ENCODE measurements at regions not wholly inside any gene's neighbourhood (a gene's known extent, or its start where the extent isn't known, plus 50 kb on each side); places are given as distances from the start of the nearest gene placed in this dataset.

DNA sequence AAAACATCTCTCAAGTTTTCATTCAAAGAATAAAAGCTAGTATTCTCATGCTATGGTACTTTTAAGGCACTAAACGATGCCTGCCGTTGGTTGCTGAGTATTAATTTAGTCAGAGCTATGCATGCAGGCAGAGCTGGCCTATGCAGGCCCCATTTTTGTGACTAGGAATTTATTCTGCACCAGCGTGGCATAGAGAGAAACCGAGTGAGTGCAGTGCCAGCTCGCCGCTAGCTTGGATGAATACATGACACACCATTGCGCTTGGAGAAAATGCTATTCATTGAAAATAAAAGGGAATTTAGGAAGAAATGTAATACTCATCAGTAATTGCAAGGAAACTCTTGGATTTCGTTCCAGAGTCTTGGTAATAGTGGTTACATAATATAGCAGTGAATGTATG lies 231.6 kb upstream of the RBFOX1 start:
- Histone ChIP-seq H3K4me1 (ENCODE audit: insufficient read depth, low read length) (no peaks in the 10 kb centered on the region; the same call in 1 of the 2 replicates), H3K36me3 (ENCODE audit: insufficient read depth, low read length) (no peaks in the 10 kb centered on the region), H3K9me3 (ENCODE audit: control insufficient read depth, insufficient read depth, low read length) (no peaks in the 10 kb centered on the region), H3K9ac (ENCODE audit: low read depth, low read length) (no peak overlapping the region)

DNA sequence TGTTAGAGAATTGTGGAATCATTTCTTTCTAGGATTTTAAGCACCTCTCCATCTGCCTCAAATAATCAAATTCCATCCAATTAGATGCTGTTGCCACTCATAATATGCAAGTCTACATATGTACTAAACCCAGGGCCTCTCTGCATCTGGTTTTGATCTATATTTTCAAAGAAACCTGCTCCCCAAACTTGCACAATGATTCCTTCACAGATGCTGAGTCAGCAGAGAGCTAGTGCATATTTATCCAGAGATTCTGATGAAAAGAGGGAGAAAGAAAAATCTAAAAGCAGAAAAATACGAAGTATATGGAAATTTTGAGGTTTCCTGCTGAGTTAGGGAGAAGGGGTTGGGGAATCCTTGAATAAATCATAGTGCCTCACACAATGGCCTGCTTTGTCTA lies 235.1 kb upstream of the RBFOX1 start:
- Histone ChIP-seq H3K9ac (ENCODE audit: low read depth, low read length) (no peak overlapping the region), H3K36me3 (ENCODE audit: insufficient read depth, low read length) (no peaks in the 10 kb centered on the region), H3K4me1 (ENCODE audit: insufficient read depth, low read length) (no peaks in the 10 kb centered on the region; the same call in 1 of the 2 replicates), H3K9me3 (ENCODE audit: control insufficient read depth, insufficient read depth, low read length) (no peaks in the 10 kb centered on the region)

DNA sequence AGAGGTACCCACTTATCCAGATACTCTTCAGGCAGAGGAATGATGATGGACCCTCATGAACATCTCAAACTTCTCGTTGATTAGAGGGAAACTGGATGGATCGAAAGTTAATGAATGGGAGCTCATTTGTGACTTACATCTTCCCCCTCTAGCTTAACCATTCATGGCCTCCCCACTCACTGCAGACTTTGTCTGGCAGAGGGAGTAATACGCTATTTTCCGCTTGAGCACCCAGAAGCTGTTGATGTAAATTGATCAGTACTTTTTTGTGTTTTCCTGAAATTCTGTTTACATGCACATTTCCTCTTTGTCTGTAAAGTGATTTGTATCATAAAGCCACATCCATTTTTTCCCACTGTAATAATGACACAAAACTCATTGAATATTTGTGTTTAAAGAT lies 239.1 kb upstream of the RBFOX1 start:
- H3K4me1 ChIP-seq (ENCODE audit: insufficient read depth, low read length), result no peaks in the 10 kb centered on the region; the same call in 1 of the 2 replicates
- no peak overlapping the region for H3K9ac ChIP-seq (ENCODE audit: low read depth, low read length)
- no peaks in the 10 kb centered on the region for H3K36me3 ChIP-seq (ENCODE audit: insufficient read depth, low read length)
- no peaks in the 10 kb centered on the region for H3K9me3 ChIP-seq (ENCODE audit: control insufficient read depth, insufficient read depth, low read length)

DNA sequence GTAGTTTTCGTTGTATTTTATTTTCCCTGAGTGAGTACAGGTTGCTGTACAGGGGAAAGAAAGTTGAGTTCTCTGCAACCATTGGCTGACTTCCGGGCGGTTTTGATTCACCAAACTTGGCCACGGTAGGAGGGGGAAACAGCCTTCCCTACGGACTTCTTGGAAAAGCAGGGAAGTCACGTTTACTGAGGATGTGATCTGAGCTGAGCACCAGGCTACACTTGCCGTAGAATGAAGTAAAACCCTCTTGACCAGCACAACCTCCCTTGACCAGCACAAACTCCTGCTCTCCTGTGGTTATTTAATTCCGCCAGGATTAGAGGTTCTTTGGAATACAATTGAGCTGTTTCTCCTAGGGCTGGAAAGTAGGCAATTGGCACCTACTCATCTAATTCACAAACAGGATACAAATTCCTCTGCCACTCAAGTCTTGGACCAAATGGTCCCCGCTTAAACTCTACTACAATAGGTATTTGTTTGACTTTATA lies 242.0 kb upstream of the RBFOX1 start:
- no peaks in the 10 kb centered on the region for H3K9me3 ChIP-seq (ENCODE audit: control insufficient read depth, insufficient read depth, low read length)
- no peak overlapping the region for H3K9ac ChIP-seq (ENCODE audit: low read depth, low read length)
- no peaks in the 10 kb centered on the region; the same call in 1 of the 2 replicates for H3K4me1 ChIP-seq (ENCODE audit: insufficient read depth, low read length)
- H3K36me3 ChIP-seq (ENCODE audit: insufficient read depth, low read length), result no peaks in the 10 kb centered on the region

DNA sequence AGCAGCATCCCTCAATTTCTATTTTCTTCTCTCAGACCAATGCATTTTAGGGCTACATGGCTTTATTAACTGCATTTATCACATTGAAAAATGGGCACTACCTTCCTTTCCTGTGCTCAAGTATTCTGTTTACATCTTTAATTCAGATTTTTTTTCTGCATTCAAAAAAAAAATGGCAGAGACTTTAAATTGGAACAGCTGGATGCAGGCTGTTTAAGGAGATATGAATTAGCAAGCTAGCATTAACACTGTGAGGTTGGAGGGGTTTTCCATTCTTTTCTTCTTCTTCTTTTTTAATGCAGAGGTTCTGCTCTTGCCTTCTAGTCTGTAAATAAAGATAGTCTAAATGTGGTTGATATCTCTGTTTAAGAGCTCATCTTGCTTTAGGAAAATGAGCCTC lies 242.9 kb upstream of the RBFOX1 start:
- Histone ChIP-seq H3K4me1 (ENCODE audit: insufficient read depth, low read length) (no peaks in the 10 kb centered on the region; the same call in 1 of the 2 replicates), H3K9me3 (ENCODE audit: control insufficient read depth, insufficient read depth, low read length) (no peaks in the 10 kb centered on the region), H3K9ac (ENCODE audit: low read depth, low read length) (no peak overlapping the region), H3K36me3 (ENCODE audit: insufficient read depth, low read length) (no peaks in the 10 kb centered on the region)

DNA sequence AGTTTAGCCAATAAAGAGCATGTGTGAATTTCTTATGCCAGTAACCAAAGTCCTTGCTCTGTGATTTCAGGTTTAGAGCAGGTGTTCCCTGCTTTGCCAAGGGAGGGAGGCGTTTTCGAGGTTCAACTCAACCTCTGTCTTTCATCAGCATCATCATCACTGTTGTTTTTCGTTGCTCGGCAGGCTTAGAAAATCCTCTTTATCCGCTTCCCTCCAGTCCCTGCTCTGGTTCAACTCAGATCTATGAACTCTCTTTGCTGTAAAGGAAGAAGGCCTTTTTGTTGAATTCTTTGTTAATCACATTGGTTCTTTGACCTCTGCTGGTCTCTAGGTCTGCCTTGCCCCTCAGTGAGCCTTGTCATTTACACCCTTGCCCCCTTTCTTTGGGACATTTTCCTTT lies 243.9 kb upstream of the RBFOX1 start:
- no peaks in the 10 kb centered on the region for H3K9me3 ChIP-seq (ENCODE audit: control insufficient read depth, insufficient read depth, low read length)
- H3K36me3 ChIP-seq (ENCODE audit: insufficient read depth, low read length), result no peaks in the 10 kb centered on the region
- no peaks in the 10 kb centered on the region; the same call in 1 of the 2 replicates for H3K4me1 ChIP-seq (ENCODE audit: insufficient read depth, low read length)
- H3K9ac ChIP-seq (ENCODE audit: low read depth, low read length), result no peak overlapping the region

DNA sequence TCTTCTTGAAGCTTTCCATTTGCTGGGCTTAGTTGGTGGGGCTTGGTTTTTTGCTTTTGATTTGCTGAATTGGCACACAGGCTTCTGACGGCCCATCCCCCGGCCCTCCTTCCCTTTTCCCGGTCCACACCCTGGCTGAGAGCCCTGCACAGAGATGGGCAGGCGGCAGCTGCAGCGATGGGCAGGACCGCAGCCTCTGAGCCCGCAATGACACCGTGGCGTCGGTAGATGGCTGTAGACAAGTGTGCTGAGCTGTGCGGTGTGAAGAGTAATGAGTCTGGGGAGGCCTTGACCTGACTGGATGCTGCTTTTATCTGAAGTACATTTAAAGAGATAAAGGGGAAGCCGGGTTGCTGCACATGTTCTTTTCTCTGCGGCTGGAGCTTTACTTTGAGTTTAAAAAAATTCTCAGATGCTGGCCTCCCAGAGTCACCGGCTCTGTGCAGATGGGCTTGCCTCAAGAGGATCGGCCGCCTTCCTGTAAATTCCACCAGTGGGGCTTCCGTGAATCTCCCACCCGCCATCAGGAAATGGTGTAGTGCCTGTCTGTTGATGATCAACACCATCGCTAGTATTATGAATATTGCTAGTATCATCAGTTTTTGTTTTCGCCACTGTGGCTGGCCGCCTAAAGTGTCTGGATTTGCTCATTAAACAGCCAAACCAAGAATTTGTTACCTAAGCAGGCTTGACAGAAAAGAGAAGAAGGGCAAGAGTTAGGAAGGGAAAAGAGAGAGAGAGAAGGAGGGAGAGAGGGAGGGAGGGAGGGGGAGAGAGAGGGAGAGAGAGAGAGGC lies 245.6 kb upstream of the RBFOX1 start:
- Histone ChIP-seq H3K9ac (ENCODE audit: low read depth, low read length) (no peak overlapping the region), H3K9me3 (ENCODE audit: control insufficient read depth, insufficient read depth, low read length) (no peaks in the 10 kb centered on the region), H3K4me1 (ENCODE audit: insufficient read depth, low read length) (no peaks in the 10 kb centered on the region; the same call in 1 of the 2 replicates), H3K36me3 (ENCODE audit: insufficient read depth, low read length) (no peaks in the 10 kb centered on the region)

DNA sequence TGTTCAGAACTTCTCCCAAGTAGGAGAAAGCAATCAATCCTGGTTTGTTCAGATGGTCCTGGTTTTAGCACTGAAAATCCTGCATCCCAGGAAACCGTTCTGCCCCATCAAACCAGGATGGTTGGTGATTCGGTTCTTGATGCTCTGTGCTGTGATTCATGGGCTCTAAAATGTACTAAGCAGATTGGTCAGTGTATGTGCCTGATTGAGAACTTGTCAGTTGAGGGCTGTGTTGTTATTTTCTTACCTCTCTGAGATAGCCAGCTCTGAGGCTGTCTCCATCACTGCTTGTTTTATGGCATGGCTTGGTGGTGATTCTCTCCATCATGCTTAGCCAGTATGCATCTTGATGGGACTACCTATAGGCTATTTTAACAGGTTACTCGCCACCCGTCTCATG lies 246.9 kb upstream of the RBFOX1 start:
- no peaks in the 10 kb centered on the region; the same call in 1 of the 2 replicates for H3K4me1 ChIP-seq (ENCODE audit: insufficient read depth, low read length)
- no peak overlapping the region for H3K9ac ChIP-seq (ENCODE audit: low read depth, low read length)
- no peaks in the 10 kb centered on the region for H3K36me3 ChIP-seq (ENCODE audit: insufficient read depth, low read length)
- H3K9me3 ChIP-seq (ENCODE audit: control insufficient read depth, insufficient read depth, low read length), result no peaks in the 10 kb centered on the region

DNA sequence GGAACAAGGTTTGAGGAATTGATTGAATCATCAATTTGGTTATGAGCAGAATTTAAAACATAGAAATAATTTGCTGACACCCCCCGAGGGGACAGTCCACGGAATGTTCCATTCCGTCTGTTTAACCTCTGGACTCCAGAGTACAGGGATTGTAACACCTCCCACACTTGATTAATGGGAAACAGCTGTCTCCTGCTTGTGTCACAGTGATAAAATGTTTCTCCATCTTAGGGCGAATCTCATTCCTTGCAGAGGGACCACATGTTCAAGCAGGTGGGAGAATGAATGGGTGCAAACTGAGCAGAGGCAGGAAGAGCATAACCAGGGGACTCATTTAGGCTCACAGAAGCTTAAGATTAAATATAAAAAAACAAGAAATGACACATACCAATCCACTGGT lies 249.5 kb upstream of the RBFOX1 start:
- Histone ChIP-seq H3K36me3 (ENCODE audit: insufficient read depth, low read length) (no peaks in the 10 kb centered on the region), H3K4me1 (ENCODE audit: insufficient read depth, low read length) (no peaks in the 10 kb centered on the region), H3K9ac (ENCODE audit: low read depth, low read length) (no peak overlapping the region), H3K9me3 (ENCODE audit: control insufficient read depth, insufficient read depth, low read length) (no peaks in the 10 kb centered on the region)

DNA sequence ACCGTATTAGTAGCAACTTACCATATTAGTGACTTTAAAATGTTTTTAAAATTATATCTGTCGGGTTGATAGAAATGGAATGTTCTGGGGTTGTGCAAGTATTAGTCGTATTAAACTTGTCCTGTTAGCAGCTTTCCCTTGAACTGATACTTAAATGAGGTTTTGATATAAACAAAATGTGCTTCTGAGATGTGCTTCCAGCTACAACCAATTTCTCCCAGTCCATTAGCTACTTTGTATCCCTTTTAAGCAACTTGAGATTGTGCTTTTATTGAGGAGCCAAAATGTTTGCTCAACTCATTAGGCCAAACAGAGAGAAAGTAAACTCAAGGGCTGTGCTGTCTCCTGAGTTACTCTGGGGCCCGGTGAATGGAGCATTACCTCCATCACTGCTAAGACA lies 255.0 kb upstream of the RBFOX1 start:
- Histone ChIP-seq H3K4me1 (ENCODE audit: insufficient read depth, low read length) (no peaks in the 10 kb centered on the region), H3K9me3 (ENCODE audit: control insufficient read depth, insufficient read depth, low read length) (no peaks in the 10 kb centered on the region), H3K9ac (ENCODE audit: low read depth, low read length) (no peak overlapping the region), H3K36me3 (ENCODE audit: insufficient read depth, low read length) (no peaks in the 10 kb centered on the region)

DNA sequence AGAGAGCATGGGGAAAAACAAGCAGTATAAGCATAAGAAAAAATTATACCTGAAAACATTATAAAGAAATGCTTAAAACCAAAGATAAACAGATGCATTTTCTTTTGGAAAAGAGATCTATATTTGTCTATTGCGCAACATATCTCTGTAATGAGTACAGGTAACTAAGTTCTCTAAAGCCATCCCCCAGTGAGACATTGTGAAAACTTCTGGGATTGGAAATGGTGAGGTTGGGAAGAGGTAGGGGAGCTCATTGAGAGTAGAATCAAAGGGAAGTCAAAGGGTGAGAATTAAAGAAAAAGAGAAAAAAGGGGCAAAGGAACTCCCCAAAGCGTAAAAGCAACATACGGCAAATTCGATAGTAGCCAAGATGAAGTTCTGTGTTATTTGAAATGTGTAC lies 257.9 kb upstream of the RBFOX1 start:
- H3K9me3 ChIP-seq (ENCODE audit: control insufficient read depth, insufficient read depth, low read length), result no peaks in the 10 kb centered on the region
- no peak overlapping the region for H3K9ac ChIP-seq (ENCODE audit: low read depth, low read length)
- no peaks in the 10 kb centered on the region for H3K4me1 ChIP-seq (ENCODE audit: insufficient read depth, low read length)
- H3K36me3 ChIP-seq (ENCODE audit: insufficient read depth, low read length), result no peaks in the 10 kb centered on the region

DNA sequence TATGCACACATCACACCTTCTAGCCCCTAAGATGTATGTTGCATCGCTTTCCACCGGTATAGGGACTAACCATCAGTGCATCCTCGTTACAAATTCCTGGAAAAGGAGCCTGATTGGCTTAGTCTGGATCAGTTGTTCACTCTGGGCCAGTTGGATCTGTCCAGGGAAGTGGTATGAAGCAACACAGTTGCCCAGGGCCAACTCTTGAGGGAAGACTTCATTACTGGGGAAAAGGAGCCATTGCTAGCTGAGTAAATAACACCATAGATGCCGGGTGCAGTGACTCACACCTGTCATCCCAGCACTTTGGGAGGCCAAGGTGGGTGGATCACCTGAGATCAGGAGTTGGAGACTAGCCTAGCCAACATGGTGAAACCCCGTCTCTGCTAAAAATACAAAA lies 275.2 kb upstream of the RBFOX1 start:
- Histone ChIP-seq H3K9ac (ENCODE audit: low read depth, low read length) (no peak overlapping the region), H3K36me3 (ENCODE audit: insufficient read depth, low read length) (no peaks in the 10 kb centered on the region), H3K9me3 (ENCODE audit: control insufficient read depth, insufficient read depth, low read length) (no peaks in the 10 kb centered on the region), H3K4me1 (ENCODE audit: insufficient read depth, low read length) (no peaks in the 10 kb centered on the region)

DNA sequence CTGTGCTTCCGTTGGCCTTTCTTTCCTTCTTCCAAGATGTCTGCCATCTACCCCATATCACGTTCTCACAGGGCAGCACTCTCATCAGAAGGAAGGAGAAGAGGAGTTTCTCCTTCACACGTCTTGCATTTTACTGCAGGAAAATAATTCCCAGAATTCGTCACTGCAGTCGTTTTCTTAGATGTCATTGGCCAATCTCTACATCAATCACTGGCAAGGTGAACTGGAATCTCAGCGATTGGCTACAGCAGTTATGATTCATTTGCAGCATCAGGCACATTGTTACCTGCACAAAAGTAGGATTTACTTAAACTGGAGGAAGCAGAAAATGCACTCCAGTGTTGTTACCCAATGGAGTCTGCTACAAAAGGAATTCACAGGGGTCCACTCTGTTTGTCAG lies 277.2 kb upstream of the RBFOX1 start:
- no peaks in the 10 kb centered on the region for H3K9me3 ChIP-seq (ENCODE audit: control insufficient read depth, insufficient read depth, low read length)

DNA sequence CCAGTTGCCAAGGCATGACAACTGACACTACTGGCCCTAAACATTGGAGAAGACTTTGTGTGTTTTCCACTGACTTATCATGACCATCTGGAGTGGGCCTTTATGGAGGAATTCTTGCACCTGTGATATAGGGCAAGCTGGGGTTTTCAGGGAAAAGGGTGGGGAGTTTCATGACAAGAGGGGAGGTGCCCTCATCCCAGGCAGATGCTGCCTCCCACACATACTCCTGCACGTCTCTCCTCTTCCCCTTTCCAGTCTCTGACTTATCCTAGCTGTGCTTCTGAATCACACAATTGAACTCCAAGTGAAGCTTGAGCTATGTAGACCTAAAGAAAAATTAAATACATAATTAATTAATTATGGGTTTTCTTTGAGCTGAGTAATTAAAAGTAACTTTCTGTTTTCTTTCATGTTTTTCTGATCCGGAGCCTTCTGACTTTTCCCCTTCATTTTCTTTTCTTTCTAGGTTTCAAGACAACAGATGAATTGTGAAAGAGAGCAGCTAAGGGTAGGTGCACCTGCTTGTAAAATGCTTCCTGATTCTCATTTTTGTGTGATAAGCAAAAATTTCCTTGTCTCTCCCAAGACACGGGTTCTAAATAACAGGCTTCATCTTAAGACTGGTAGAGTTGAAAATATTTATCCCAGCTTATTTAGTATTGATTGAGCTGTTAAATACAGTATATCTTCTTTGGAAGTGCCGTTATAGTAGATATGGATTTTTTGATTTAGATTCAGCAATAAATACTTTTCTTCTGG lies 280.9 kb upstream of the RBFOX1 start:
- Histone ChIP-seq H3K4me1 (ENCODE audit: insufficient read depth, low read length) (no peaks in the 10 kb centered on the region), H3K36me3 (ENCODE audit: insufficient read depth, low read length) (no peaks in the 10 kb centered on the region), H3K9me3 (ENCODE audit: control insufficient read depth, insufficient read depth, low read length) (no peaks in the 10 kb centered on the region), H3K9ac (ENCODE audit: low read depth, low read length) (no peak overlapping the region)

More for the DNA sequence above, 277.2 kb upstream of the RBFOX1 start:
- H3K9ac ChIP-seq (ENCODE audit: low read depth, low read length), result no peak overlapping the region
- no peaks in the 10 kb centered on the region for H3K36me3 ChIP-seq (ENCODE audit: insufficient read depth, low read length)
- no peaks in the 10 kb centered on the region for H3K4me1 ChIP-seq (ENCODE audit: insufficient read depth, low read length)

DNA sequence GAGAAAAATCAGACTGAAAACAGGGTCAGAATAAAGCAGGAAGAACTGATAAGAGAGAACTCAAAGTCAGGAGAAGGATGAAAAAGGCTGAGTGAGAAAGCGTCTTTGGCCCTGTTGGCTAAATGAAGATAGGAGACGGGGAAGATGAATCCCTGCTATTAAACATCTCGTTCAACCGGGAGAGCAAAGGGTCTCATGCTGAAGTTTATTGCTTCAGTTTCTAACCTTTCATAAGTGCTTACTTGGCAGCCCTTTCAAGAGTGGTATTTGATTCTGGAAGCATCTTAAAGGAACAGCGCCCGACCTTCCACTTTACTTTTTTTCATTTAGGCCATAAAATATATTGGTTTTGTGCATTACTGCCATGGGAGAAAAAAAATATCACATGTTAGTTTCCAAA lies 288.3 kb upstream of the RBFOX1 start:
- Histone ChIP-seq H3K4me1 (ENCODE audit: insufficient read depth, low read length) (no peaks in the 10 kb centered on the region), H3K9ac (ENCODE audit: low read depth, low read length) (no peak overlapping the region), H3K9me3 (ENCODE audit: control insufficient read depth, insufficient read depth, low read length) (no peaks in the 10 kb centered on the region; the same call in 1 of the 2 replicates), H3K36me3 (ENCODE audit: insufficient read depth, low read length) (no peaks in the 10 kb centered on the region)
